GM18870 (cell line): ENCODE measurements at regions not wholly inside any gene's neighbourhood (a gene's known extent, or its start where the extent isn't known, plus 50 kb on each side); places are given as distances from the start of the nearest gene placed in this dataset.
"Not testable (repeated sequence)": the region's sequence is repeated elsewhere in the genome, so short reads cannot be mapped to it uniquely, and the experiment has no call there.

Source experiments
- ATAC-seq: cut with Tn5 transposase; IDR thresholded peaks from one replicate; pipeline ENCODE4 v1.9.1; 2021; ENCODE audit warnings: moderate library complexity; ENCODE audit not compliant: unreplicated experiment

DNA sequence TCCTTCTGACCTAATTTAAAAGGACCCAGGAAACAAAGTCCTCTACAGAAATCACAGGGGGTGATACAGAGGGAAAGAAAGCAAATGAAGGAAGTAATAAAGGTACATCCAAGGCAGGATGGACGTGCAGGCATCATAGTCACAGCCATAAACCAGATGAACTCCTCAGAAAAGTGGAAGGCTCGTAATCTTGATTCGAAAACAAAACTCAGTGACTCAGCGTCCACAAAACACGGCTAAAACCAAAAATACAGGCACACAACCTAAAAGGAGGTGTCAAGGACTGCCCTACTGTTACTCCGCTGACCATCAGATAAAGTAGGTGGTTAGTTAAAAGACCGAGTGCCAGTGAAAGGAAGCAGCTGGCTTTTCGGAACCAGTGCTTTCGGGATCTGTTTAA, 81.5 kb downstream of the TRIM69 start:
- not testable (repeated sequence) for ATAC-seq

DNA sequence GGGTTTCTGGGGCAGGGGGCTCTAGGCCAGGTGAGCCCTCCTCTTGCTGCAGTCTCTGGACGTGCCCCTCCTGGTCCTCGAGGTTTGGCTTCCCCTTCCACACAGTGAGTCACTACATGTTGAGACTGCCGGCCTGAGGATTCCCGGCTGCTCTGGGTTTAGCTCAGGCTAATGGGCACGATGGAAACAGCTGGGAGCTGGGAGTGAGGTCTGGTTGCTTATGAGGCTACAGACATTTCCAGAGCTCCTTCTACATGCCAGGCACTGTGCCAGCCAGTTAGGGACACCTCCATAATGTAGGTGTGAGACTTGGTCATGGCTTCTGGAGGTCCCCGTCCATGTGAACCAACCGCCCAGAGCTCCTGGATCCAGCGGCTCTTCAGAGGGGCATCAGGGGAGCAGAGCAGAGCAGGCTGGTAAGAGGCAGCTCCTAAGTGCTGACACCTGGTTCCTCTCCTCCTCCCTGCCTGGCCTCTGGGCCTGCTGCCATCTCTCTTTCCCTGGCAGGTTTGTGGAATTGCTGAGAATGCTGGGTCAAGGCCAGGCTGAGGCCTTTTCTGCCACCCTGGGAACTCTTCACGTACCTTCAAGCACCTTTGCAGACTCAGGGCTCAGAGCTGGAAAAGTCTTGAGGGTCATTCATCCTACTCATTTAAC, 83.1 kb downstream of the TRIM69 start:
- not testable (repeated sequence) for ATAC-seq

GRCh38 chr15:44820535-44820934, 84.2 kb downstream of the TRIM69 start:
- ATAC-seq, result not testable (repeated sequence)

DNA sequence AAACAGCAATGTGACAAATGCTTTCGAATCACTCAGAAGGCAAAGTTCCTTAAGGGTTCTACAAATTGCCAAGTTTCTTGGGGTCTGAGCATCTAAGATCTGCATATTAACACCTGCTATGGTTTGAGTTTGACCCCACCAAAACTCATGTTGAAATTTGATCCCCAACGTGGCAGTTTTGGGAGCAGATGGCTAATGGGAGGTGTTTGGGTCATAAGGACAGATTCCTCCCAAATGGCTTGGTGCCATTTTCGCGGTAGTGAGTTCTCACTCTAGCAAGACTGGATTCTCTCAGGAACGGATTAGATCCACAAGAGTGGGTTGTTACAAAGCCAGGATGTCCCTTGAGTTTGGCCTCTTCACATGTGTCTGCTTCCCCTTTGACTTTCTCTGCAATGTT, 84.6 kb downstream of the TRIM69 start:
- ATAC-seq, result not testable (repeated sequence)

- ATAC-seq, result not testable (repeated sequence)
These were observed 88.2 kb downstream of the TRIM69 start for GRCh38 chr15:44824277-44825145.

GRCh38 chr15:44826583-44826982, 90.3 kb downstream of the TRIM69 start:
- not testable (repeated sequence) for ATAC-seq

DNA sequence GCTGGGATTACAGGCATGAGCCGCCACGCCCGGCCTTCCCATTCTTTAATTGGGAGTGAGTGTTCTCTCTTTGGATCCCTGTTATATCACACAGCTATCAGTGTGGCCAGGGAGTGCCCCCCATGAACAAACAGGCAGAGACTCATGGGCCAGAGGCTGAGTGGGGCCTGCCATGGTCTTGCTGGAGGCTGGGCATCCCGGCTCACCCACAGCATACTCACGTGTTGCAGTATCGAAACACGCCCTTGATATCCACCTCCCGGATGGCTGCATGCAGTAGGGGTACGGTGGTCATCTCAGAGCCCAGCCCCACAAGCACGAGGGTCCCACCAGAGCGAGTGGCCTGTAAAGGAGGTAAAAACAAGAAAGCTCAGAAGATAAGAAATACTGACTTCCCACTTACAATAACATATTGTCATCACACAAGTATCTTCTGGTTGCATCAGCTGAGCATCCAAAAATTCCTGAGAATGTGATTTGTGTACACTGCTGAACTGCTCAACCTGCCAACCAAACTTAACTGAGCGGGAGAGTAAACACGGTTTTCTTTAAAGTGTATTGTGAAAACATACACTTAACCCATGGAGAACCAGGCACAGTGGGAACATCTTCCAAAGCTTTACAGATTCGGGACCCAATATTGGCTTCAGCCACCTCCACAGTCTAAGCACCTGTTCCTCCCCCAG, 92.0 kb downstream of the TRIM69 start:
- not testable (repeated sequence) for ATAC-seq

DNA sequence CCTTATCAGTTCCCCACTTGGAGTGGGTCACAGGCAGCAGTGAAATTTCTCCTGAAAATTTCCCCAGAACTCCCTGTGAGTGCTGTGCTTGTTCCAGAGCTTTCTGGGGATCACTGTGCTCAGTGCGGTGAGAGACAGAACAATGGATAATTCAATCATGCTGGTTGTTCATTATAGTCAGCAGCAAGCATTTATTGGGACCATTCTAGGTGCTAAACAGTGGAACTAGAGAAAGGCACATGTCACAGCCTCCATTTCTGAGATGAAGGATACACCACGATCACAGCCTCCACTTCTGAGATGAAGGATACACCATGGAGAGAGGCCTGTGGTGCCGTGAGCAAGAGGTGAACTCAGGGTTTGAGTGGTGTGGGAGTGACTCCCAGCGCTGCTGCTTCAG, 92.8 kb downstream of the TRIM69 start:
- not testable (repeated sequence) for ATAC-seq

DNA sequence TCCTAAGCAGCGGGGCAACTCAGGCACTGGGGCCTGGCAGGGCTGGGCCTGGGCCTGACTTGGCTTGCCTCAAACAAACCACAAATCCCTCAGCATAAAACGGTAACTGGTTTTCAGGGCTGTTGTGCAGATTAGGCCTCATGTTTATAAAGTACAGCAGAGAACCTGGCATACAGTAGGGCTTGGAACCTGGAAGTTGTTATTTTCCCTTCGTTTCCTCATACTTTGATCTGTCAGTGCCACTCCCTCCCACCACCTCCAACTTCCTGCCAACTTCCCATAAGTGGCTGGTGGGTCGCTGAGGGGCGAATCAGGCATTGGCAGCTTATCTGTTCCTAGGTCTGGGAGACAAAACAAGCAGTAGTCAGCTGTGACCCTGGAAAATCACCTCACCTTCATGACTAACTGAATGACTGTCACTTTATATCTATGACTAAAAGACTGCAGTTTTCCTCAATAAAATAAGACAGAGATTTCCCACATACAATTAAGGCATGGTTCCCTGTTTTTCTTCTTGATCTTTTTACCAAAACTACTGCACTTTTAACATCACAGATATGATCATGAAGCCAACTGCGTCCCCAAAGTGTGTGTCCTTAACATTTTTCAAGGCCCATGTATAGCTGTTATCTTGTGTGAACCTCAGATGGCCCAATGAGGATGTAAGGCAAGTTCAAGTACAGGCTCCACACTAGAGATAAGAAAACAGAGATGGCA, 94.5 kb downstream of the TRIM69 start:
- ATAC-seq, result not testable (repeated sequence)

GRCh38 chr15:44831409-44831741, 95.0 kb downstream of the TRIM69 start:
- not testable (repeated sequence) for ATAC-seq

DNA sequence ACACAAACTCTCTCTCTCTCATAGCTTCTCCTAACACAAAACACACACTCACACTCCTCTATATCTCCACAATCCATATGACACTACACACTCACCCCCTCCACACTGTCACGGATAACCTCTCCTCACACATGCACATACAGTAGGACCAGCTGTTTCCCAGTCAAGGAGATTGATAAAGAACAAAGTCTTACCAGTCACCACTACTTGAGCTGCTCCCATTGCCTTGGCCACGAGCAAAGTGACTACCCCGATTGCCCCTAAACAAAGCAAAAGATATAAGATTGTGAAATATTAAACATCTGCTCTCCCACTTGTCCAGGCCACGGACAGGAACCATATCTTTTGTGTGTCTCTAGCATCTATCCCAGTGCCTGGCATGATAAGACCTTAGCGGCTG, 95.8 kb downstream of the TRIM69 start:
- not testable (repeated sequence) for ATAC-seq

DNA sequence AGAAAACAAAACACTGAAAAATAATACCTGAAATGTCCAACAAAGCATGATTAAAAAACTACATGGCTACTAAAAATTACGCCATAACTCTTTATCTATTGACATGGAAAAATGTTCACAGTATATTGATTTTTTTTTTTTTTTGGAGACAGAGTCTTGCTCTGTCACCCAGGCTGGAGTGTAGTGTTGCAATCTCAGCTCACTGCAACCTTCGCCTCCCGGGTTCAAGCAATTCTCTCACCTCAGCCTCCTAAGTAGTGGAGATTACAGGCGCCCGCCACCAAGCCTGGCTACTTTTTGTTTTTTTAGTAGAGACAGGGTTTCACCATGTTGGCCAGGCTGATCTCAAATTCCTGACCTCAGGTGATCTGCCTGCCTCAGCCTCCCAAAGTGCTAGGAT, 96.8 kb downstream of the TRIM69 start:
- ATAC-seq, result not testable (repeated sequence)

DNA sequence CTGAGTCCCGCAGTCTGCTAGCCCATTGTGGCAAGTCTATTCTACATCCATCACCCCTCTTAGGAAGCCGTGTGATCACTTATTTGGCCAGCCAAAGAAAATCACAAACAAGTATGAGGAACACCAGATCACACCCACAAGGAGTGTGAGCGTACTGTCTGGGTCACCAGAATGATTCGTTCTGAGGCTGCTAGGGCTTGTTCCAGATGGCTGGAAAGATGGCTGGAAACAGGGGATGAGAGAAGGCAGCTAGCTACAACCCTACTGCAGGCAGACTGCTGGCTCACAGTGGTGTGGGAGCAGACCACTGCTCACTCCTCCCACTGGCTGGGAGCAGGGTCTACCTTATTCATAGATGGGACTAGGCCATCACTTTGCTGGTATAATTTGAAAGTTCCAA, 97.4 kb downstream of the TRIM69 start:
- ATAC-seq, result not testable (repeated sequence)

- ATAC-seq, result not testable (repeated sequence)
These were observed 98.8 kb downstream of the TRIM69 start for GRCh38 chr15:44835082-44835481.

DNA sequence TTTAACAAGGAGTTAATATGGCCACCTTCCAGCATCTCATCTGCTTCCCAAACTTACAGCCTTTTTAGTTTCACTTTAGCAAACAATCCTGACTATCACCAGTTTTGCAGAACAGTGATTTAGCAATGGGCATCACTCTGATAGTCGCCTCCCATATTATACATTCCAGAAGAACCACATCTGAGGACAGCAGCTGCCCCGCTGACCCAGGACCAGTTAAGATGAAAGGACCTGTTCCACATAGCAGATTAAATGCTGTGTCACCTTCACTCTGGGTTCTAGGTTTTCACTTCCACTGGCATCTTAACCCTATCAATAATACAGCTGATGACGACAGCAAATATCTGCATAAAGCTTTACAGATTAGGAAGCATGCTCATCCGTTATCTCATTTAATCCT, 99.8 kb downstream of the TRIM69 start:
- no peak for ATAC-seq

DNA sequence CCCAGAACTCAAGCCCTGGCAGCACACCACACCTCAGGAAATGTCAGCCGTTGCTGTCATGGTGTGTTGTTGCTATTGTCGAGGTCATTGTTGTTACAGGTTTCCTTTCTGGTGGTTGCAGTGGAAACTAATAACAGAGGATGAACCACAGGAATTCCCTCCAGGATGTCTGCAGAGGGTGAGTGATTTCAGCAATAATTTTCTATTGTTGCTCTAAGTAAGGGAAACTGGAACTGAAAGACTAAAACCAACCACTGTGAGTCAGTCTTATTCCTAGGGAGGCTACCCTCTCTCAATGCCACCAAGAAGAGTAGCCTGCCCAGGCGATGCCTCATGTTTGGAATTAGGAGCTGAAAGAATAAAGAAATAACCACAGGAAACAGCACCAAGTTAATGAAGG, 102.6 kb downstream of the TRIM69 start:
- not testable (repeated sequence) for ATAC-seq

DNA sequence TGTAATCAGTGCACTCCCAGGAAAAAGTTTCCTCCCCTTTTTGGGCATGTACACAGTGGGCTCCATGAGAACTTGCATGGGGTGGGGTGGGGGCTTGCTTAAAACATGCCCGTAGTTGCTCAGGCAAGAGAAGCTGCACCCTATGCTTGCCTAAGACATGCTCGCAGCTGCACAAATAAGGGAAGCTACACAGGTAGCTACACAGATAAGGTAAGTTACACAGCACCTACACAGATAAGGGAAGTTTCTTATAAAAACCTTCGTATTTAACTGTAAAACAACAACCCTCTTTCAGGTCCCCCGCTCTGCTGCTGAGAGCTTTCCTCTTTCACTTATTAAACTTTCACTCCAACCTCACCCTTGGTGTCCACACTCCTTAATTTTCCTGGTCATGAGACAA, 105.4 kb downstream of the TRIM69 start:
- not testable (repeated sequence) for ATAC-seq

DNA sequence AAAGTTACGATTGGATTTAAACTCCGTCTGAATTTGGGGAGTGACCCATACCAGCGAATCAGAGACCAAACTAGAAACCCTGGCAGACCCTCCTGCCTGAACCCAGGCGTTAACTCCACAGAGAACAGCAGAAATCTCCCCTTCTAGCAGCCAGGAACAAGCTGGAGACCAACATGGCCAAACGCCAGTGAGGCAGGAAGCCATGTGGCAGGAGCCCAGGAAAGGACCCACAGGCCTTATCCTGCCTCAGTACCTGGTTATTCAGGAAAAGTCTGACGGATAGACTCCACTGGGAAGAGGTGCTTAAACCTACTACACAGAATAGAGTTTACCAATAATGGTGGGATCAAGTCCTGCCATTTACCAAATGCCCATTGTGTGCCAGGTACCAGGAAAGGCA, 106.6 kb downstream of the TRIM69 start:
- ATAC-seq, result not testable (repeated sequence)

GRCh38 chr15:44844936-44845335, 108.6 kb downstream of the TRIM69 start:
- ATAC-seq, result not testable (repeated sequence)

DNA sequence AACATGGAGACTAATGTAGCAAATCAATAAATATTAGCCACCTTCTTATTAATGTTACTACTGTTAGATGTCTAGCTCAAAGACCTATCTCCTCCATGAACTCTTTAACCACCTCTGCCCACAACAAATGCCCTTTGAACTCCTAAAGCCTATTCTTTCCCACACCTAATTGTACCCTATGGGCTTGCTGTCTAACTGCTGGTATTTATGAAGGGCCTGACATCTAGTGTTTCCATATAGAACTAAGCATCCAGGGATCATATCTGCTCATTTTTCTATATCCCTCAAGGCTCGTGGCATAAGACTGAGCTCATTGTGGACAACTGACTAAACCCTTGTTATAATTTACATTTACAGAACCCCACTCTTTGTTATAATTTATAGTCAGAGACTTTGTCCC, 109.8 kb downstream of the TRIM69 start:
- not testable (repeated sequence) for ATAC-seq

DNA sequence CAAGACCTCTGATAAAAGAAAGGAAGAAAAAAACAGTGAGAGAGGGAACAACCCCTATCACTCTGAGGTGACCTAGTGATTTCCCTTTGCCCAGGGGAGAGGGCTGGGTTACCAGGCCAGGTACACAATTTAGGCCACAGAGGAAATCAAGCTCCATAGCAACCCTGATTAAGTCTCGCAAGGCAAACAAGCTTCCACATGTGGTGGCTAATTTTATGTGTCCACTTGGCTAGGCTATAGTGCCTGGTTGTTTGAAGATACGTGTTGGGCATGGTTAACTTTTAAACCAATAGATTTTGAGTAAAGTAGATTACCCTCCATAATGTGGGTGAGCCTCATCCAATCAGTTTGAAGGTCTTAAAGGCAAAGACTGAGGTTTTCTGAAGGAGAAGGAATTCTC, 108.9 kb upstream of the TERB2 start:
- ATAC-seq, result not testable (repeated sequence)
